CD4-positive, alpha-beta T cell treated with Interferon gamma for 1 hour (primary cell): ENCODE measurements at regions not wholly inside any gene's neighbourhood (a gene's known extent, or its start where the extent isn't known, plus 50 kb on each side); places are given as distances from the start of the nearest gene placed in this dataset.

Experiments
- DNase-seq: peaks from one replicate; pipeline ENCODE4 v3.0.0-alpha.2; 2020

GRCh38 chr18:10059610-10060468, 146.0 kb downstream of the VAPA start:
- no peak for DNase-seq

- no peak for DNase-seq
Measured at GRCh38 chr18:10060469-10060782, 146.6 kb downstream of the VAPA start.

DNA sequence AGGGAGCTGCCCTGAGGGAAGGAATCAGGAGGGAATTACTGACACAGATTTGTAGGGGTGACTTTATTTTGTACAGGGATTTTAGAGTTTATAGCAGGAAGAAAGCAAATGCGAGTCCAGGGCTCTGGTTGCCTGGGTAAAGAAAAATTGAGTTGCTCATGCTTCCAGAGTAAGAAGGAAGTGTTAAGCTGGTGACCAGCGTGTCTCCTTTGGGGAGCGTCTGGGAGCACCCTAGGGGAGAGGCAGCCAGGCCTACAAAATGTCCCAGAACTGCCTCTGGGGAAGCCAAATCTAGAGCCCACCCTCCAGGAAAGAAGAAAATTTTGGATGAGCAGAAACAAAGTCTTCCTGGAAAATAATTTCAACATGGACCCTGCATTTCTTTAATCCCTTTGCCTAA, 147.0 kb downstream of the VAPA start:
- no peak for DNase-seq

- DNase-seq = no peak
Measured at GRCh38 chr18:10061566-10062140, 147.8 kb downstream of the VAPA start.

GRCh38 chr18:10062302-10063300, 148.8 kb downstream of the VAPA start:
- DNase-seq = no peak

DNA sequence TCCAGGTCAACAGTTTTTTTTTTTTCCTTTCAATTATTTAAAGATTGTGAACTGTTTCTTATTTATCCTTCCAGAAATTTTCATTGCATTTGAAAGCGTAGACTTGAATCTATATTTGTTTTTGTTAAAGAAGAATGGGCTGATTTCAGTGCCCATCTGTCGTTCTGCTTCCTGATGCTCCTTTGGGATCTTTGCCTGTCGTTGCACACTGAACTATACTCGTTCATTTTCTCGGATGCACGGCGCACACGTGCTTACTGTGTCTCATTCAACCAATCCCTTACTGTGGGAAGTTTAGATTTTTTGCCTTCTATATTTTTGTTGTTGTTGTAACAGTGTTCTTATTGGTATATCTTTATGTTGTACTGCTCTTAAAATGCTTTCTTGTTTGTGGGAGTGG, 149.7 kb downstream of the VAPA start:
- no peak for DNase-seq

- DNase-seq = no peak
Measured at GRCh38 chr18:10064267-10064666, 150.5 kb downstream of the VAPA start.

GRCh38 chr18:10065296-10065695, 151.5 kb downstream of the VAPA start:
- no peak for DNase-seq

DNA sequence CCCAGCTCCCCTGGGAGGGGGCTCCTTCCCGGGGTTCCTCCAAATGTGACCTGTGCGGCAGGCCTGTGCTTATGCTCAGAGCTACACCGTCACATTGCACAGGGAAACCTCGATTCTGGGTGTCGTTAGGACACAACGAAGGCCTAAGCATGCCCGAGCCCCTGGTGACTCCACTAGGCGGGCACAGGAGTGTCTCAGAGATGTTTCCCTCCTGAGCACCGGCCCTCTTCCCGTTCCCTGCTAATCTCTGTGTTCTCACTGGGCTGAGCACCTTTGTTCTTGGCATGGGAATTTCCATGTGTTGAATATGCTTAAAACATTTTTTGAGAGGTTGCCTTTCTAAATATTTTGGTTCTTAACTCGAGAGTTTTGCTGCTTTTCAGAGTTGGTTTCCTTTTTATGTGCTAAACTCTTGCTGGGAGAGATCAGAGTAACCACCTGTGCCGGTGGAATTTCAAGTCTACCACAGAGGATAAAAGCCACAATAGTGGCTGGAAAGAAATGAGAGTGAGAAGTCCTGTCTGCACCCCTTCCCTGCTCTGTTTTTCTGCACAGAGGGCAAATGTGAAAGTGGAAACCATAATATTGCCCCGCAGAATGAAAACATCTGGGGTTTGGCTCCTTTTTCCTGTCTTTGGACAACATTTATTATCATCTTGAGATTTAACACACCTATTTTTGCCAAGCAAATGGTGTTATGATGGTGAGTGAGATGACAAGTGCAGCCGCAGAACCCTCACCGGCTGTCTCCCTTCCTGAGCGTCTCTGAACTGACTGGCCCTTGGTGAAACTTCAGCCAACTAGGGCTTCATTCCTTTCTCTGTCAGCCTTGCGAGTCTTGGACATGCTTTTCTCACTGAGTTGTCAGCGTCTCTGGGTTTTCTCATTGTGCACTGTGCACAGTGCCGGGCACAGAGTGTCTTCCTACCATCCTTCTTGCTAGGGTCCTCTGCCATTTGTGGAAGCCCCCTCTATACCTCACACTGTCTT, 154.1 kb downstream of the VAPA start:
- DNase-seq = no peak

GRCh38 chr18:10068766-10069567, 155.2 kb downstream of the VAPA start:
- no peak for DNase-seq

- DNase-seq = no peak
Measured at GRCh38 chr18:10070561-10071000, 156.8 kb downstream of the VAPA start.

DNA sequence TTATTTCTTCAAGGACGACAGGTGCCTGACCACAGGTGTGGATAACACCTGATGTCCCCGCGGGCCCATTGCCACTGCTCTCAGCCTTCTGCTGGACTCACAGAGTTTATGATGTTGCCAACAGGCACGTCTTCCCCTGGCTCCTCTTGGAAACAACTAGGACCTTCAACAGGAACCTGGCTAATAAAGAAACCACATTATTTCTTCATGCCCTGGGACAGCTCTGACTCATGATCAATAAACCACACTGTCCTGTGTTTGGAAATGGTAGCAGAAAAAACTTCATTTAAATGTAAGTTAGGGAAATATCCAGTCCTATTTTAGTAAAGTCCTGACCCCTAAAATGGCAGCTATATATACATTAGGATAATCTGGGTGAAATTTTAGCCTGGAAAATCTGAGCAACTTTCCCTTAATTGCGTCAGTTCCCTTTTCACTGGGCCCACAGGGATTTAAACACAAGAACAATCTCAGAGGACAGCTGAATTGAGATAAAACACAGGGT, 158.9 kb downstream of the VAPA start:
- DNase-seq = no peak

DNA sequence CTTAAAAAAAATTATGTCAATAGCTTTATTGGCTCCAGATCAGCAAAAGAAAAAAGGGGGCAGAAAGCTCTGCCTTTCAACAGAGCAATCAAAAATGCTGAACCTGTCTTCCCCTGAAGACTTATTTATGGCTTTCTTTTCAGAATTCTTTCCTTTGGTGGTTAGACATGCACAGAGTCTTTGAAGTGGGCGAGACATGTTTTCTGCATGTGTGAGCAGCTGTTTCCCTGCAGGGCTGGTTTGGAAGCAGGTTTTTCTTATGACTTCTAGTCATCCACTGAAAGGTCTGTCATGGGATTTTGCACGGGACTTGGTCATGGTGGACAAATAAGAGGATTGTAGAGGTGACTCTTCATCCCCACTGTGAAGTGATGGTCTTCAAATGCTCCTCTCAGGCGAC, 160.3 kb downstream of the VAPA start:
- DNase-seq = no peak

GRCh38 chr18:10074728-10075127, 160.9 kb downstream of the VAPA start:
- no peak for DNase-seq

GRCh38 chr18:10076502-10077030, 162.8 kb downstream of the VAPA start:
- no peak for DNase-seq

DNA sequence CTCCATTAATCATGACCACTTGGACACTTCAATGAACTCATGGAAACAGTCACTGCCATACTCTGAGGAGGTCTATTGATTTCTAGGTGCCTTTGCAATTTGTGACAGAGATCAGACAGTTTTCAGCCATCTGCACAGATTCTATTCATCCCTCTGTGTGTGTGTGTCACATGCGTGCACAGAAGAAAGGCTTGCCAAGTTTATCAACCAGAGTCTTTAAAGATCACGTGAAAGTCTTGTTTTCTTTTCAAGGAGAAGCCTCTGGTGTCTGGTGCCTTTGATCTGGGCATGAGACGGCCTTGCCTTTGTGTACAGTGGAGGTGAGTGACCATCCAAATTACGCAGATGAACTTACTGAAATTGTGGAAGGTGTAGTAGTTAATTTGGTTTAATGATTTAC, 164.2 kb downstream of the VAPA start:
- DNase-seq = no peak

DNA sequence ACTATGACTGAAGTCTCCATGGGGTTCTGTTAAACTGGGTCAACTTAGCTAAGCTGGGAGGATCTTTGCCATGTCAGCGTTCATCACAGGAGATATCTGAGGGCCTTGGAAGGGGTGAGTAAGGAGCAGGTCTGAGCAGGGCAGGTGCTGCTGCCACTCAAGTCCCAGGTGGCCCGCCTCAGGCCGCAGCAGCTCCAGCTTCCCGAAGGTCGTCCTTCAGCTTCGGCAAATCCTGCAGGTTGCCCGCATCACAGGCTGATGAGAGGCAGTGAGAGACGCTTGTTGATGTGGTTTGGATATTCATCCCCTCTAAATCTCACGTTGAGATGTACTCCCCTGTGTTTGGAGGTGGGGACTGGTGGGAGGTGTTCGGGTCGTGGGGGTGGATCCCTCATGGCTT, 166.6 kb downstream of the VAPA start:
- no peak for DNase-seq

- no peak for DNase-seq
Measured at GRCh38 chr18:10081492-10081891, 167.7 kb downstream of the VAPA start.

GRCh38 chr18:10085416-10085815, 171.6 kb downstream of the VAPA start:
- DNase-seq = no peak

DNA sequence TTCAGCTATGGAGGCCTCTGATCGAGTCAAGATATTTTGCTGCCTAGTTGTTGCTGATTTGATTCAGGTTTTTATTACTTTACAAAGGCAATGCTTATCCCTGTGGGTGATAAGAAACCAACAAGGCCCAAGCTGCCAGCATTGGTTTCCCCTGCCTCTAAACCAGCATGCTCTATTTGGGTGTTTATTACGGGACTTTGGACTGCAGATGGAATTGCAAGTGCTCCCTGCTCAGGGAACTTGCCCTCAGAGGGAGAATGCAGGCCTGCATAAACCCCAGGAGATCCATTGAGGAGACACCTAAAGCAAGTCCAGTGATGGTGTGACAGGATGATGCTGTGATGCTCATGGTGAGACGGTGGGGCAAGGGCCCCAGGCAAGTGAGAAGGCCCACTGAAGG, 172.1 kb downstream of the VAPA start:
- no peak for DNase-seq
